ENCODE measurements at regions not wholly inside any gene's neighbourhood (a gene's known extent, or its start where the extent isn't known, plus 50 kb on each side); places are given as distances from the start of the nearest gene placed in this dataset.

DNA sequence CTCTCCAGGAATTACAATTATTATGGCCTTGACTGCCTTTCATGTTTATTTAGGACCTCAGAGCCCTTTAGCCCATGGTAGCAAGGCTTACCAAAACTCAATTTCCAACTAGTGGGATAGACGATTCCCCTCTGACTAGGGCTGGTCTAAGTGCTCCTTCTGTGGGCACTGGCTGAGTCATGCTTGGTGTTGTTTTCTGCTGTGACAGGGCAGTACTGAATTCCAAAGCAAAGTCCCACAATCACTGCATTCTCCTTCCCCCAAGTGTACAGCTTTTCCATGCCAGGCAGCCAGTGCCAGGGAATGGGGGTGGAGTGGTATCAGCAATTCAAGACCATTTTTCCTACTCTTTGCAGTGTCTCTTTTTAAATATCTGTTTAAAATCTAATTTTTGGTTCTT, 509.0 kb upstream of the NECTIN3 start:
- TF ChIP-seq, protein P1, sequence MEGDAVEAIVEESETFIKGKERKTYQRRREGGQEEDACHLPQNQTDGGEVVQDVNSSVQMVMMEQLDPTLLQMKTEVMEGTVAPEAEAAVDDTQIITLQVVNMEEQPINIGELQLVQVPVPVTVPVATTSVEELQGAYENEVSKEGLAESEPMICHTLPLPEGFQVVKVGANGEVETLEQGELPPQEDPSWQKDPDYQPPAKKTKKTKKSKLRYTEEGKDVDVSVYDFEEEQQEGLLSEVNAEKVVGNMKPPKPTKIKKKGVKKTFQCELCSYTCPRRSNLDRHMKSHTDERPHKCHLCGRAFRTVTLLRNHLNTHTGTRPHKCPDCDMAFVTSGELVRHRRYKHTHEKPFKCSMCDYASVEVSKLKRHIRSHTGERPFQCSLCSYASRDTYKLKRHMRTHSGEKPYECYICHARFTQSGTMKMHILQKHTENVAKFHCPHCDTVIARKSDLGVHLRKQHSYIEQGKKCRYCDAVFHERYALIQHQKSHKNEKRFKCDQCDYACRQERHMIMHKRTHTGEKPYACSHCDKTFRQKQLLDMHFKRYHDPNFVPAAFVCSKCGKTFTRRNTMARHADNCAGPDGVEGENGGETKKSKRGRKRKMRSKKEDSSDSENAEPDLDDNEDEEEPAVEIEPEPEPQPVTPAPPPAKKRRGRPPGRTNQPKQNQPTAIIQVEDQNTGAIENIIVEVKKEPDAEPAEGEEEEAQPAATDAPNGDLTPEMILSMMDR (IDR thresholded peaks at IDR 0.05), result no peak
- no peak for TF ChIP-seq POLR2A (IDR thresholded peaks at IDR 0.05)
- no peaks in the 10 kb centered on the region for H3K4me1 ChIP-seq
- no peaks in the 10 kb centered on the region for H3K36me3 ChIP-seq
- intact Hi-C loops (cut with DNase I; ENCODE audit: low total_unique reads), result no loop called here
- no peaks in the 10 kb centered on the region for H3K9me3 ChIP-seq
- no peak overlapping the region for H3K4me3 ChIP-seq
- H3K27ac ChIP-seq, result no peak overlapping the region
- no peaks in the 10 kb centered on the region for H3K27me3 ChIP-seq
- DNase-seq, result no peak

DNA sequence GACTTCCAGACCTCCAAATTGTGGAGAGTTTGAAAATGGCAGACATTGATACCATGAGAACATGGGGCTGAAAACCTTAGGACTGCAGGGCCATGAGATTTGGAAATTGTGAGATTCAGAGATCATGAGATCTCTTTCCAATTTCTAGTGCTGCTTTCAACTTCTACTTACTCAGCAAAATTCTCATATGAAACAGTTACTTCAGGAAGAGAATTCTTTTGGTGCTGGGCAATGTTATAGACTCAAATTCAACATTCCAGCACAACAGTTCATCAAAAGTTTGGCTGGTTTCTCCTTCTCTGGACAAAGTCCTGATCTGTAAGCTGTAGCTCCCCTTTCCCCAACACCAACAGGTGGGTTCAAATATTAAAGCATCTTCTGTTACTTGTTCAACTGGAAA, 506.9 kb upstream of the NECTIN3 start:
- DNase-seq, result no peak
- intact Hi-C loops (cut with DNase I; ENCODE audit: low total_unique reads), result no loop called here

DNA sequence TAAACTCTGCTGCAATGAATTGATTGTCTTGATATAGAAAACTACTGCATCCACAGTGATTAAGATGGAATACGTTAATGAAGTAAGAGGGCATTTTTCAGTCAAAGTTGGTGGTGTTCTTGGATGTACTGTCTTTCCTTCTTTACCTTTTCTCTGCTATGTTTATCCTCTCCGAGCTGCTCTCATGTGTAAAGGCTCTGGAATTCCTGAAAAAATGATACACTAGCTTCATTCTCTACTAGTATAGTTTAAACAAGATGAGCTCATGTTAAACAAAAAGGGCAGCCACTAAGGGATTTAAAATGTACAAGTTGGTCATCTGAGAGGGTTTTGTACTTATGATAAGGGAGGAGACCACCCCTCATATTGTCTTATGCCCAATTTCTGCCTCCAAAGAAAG, 504.6 kb upstream of the NECTIN3 start:
- Histone ChIP-seq H3K36me3 (no peaks in the 10 kb centered on the region), H3K27ac (no peak overlapping the region), H3K4me1 (no peaks in the 10 kb centered on the region), H3K27me3 (no peaks in the 10 kb centered on the region), H3K9me3 (no peaks in the 10 kb centered on the region), H3K4me3 (no peak overlapping the region)
- intact Hi-C loops (cut with DNase I; ENCODE audit: low total_unique reads), result no loop called here
- no peak for DNase-seq
- TF ChIP-seq, protein P1 (IDR thresholded peaks at IDR 0.05), result no peak
- no peak for TF ChIP-seq POLR2A (IDR thresholded peaks at IDR 0.05)

More for the DNA sequence above, 506.9 kb upstream of the NECTIN3 start:
- Histone ChIP-seq H3K9me3 (no peaks in the 10 kb centered on the region), H3K27me3 (no peaks in the 10 kb centered on the region), H3K4me3 (no peak overlapping the region), H3K27ac (no peak overlapping the region), H3K36me3 (no peaks in the 10 kb centered on the region), H3K4me1 (no peaks in the 10 kb centered on the region)
- TF ChIP-seq, protein P1 (IDR thresholded peaks at IDR 0.05), result no peak
- no peak for TF ChIP-seq POLR2A (IDR thresholded peaks at IDR 0.05)

DNA sequence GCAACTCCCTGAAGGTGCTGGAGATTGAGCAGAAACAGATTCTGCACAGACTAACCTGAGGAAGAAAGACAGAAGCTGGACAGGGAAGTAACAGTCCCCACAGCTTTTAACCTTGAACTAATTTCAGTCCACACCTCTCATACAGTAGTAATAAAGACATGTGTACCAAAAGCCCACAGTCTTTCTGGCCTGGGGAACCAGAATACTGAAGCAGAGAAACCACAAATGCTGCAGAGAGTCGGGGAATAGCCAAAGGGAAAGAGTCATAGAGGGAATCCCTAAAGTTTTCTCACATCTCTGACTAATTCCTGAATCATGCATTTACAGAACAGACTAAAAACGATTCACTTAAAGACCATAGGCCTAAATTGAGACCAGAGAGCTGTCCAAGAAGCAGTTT, 503.4 kb upstream of the NECTIN3 start:
- Histone ChIP-seq H3K27ac (no peak overlapping the region), H3K4me3 (no peak overlapping the region), H3K4me1 (no peaks in the 10 kb centered on the region), H3K27me3 (no peaks in the 10 kb centered on the region), H3K9me3 (no peaks in the 10 kb centered on the region), H3K36me3 (no peaks in the 10 kb centered on the region)
- no peak for DNase-seq
- TF ChIP-seq POLR2A (IDR thresholded peaks at IDR 0.05), result no peak
- TF ChIP-seq, protein P1 (IDR thresholded peaks at IDR 0.05), result no peak
- intact Hi-C loops (cut with DNase I; ENCODE audit: low total_unique reads), result no loop called here

DNA sequence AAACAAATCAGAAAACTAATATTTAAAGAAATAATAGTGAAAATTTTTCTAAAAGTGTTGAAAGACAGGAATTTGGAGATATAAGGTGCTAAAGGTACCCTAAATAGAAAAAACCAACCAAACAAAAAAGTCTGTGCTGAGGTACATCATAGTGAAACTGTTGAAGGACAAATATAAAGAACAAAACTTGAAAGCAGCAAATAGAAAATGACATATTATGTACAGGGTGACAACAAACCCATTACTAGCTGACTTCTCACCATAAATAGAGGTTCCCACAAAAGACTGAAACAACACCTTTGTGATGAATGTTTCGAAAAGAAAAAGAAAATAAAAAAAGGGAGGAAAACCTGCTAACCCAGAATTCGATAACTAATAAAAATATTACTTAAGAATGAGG, 502.5 kb upstream of the NECTIN3 start:
- Histone ChIP-seq H3K36me3 (no peaks in the 10 kb centered on the region), H3K27ac (no peak overlapping the region), H3K4me3 (no peak overlapping the region), H3K4me1 (no peaks in the 10 kb centered on the region), H3K9me3 (no peaks in the 10 kb centered on the region), H3K27me3 (no peaks in the 10 kb centered on the region)
- intact Hi-C loops (cut with DNase I; ENCODE audit: low total_unique reads), result no loop called here
- DNase-seq, result no peak
- no peak for TF ChIP-seq POLR2A (IDR thresholded peaks at IDR 0.05)
- TF ChIP-seq, protein P1 (IDR thresholded peaks at IDR 0.05), result no peak

Data from uterus (tissue), 3 donors.